ENCODE measurements at regions not wholly inside any gene's neighbourhood (a gene's known extent, or its start where the extent isn't known, plus 50 kb on each side); places are given as distances from the start of the nearest gene placed in this dataset.

GRCh38 chr6:51335543-51335942 is 516.9 kb downstream of the TFAP2B start:
- Histone ChIP-seq H3K4me1 (replicated peaks) (no peaks in the 10 kb centered on the region), H3K9me3 (no peaks in the 10 kb centered on the region), H3K27ac (no peak overlapping the region), H3K36me3 (no peaks in the 10 kb centered on the region), H3K27me3 (replicated peaks; ENCODE audit: insufficient read depth) (no peaks in the 10 kb centered on the region), H3K4me3 (no peak overlapping the region)
- no peak for DNase-seq (ENCODE audit: low spot score)
- TF ChIP-seq POLR2AphosphoS5 (IDR thresholded peaks at IDR 0.05), result no peak
- no peak for TF ChIP-seq POLR2A (IDR thresholded peaks at IDR 0.05)
- intact Hi-C loops (cut with DNase I), result no loop called here
- WGBS, result 57% methylated on average over 2 of the region's 2 CpGs

- Histone ChIP-seq H3K9me3 (no peaks in the 10 kb centered on the region), H3K27ac (no peak overlapping the region), H3K36me3 (no peaks in the 10 kb centered on the region), H3K4me3 (no peak overlapping the region), H3K27me3 (replicated peaks; ENCODE audit: insufficient read depth) (no peaks in the 10 kb centered on the region), H3K4me1 (replicated peaks) (no peaks in the 10 kb centered on the region)
- WGBS, result 22% methylated on average over 4 of the region's 4 CpGs
- no peak for DNase-seq (ENCODE audit: low spot score)
- TF ChIP-seq POLR2AphosphoS5 (IDR thresholded peaks at IDR 0.05) (no peak), CTCF (IDR thresholded peaks at IDR 0.05) (no peak), POLR2A (IDR thresholded peaks at IDR 0.05) (no peak)
- intact Hi-C loops (cut with DNase I), result no loop called here
These were observed 517.5 kb downstream of the TFAP2B start for GRCh38 chr6:51336185-51336584.

- Histone ChIP-seq H3K36me3 (no peaks in the 10 kb centered on the region), H3K27ac (no peak overlapping the region), H3K9me3 (no peaks in the 10 kb centered on the region), H3K4me3 (no peak overlapping the region), H3K4me1 (replicated peaks) (no peaks in the 10 kb centered on the region), H3K27me3 (replicated peaks; ENCODE audit: insufficient read depth) (no peaks in the 10 kb centered on the region)
- TF ChIP-seq CTCF (IDR thresholded peaks at IDR 0.05), result no peak
- no peak for TF ChIP-seq POLR2AphosphoS5 (IDR thresholded peaks at IDR 0.05)
- TF ChIP-seq POLR2A (IDR thresholded peaks at IDR 0.05), result no peak
- DNase-seq (ENCODE audit: low spot score), result no peak
- WGBS, result 70% methylated on average over 3 of the region's 3 CpGs
- intact Hi-C loops (cut with DNase I), result no loop called here
These were observed 518.6 kb downstream of the TFAP2B start for GRCh38 chr6:51337277-51337676.

- intact Hi-C loops (cut with DNase I), result no loop called here
- Histone ChIP-seq H3K4me3 (no peak overlapping the region), H3K36me3 (no peaks in the 10 kb centered on the region), H3K4me1 (replicated peaks) (no peaks in the 10 kb centered on the region), H3K27me3 (replicated peaks; ENCODE audit: insufficient read depth) (no peaks in the 10 kb centered on the region), H3K9me3 (no peaks in the 10 kb centered on the region), H3K27ac (no peak overlapping the region)
- 79% methylated on average over 3 of the region's 3 CpGs for WGBS
- no peak for DNase-seq (ENCODE audit: low spot score)
- no peak for TF ChIP-seq POLR2AphosphoS5 (IDR thresholded peaks at IDR 0.05)
- no peak for TF ChIP-seq POLR2A (IDR thresholded peaks at IDR 0.05)
- TF ChIP-seq CTCF (IDR thresholded peaks at IDR 0.05), result no peak
These were observed 520.4 kb downstream of the TFAP2B start for GRCh38 chr6:51339108-51339507.

GRCh38 chr6:51339728-51340127 is 521.1 kb downstream of the TFAP2B start:
- no peak overlapping the region for H3K27ac ChIP-seq
- no peak overlapping the region for H3K4me3 ChIP-seq
- intact Hi-C loops (cut with DNase I), result no loop called here
- 23% methylated on average over 5 of the region's 5 CpGs for WGBS
- TF ChIP-seq CTCF (IDR thresholded peaks at IDR 0.05) (no peak), POLR2AphosphoS5 (IDR thresholded peaks at IDR 0.05) (no peak), POLR2A (IDR thresholded peaks at IDR 0.05) (no peak)
- no peak for DNase-seq (ENCODE audit: low spot score)
- no peaks in the 10 kb centered on the region for H3K9me3 ChIP-seq
- no peaks in the 10 kb centered on the region for H3K36me3 ChIP-seq
- H3K27me3 ChIP-seq (replicated peaks; ENCODE audit: insufficient read depth), result no peaks in the 10 kb centered on the region
- H3K4me1 ChIP-seq (replicated peaks), result no peaks in the 10 kb centered on the region

All from prostate gland (tissue), 2 donors.